ENCODE measurements at regions not wholly inside any gene's neighbourhood (a gene's known extent, or its start where the extent isn't known, plus 50 kb on each side); places are given as distances from the start of the nearest gene placed in this dataset.

DNA sequence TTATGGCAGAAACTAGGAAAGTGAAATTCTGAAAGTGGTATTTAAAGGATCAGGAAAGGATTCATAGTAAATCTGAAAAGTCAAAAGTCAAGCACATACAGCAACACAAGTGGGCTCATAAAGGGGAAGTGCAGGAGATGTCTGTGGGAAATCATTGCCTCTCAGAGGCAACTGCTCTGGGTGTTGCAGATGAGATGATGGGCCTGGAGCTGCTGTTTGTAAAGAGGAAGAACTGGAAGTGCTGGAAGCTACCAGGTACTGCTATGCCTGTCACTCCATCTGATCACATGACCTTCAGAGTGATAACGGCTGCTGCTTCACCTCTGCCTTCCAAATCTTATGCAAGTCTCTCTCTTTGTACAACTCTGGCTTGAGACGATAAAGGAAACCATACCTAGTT is 55.9 kb downstream of the ADRB2 start:
- no peak overlapping the region for H3K4me3 ChIP-seq (ENCODE audit: insufficient read depth, low read depth, low read length)
- no TSS peak for BruUV-seq (replicated peaks)
- dilution Hi-C loops (cut with HindIII; ENCODE audit: low sequenced_read_pairs, unreplicated experiment): no loop called here

More for the DNA sequence above, 55.9 kb downstream of the ADRB2 start:
- intact Hi-C loops (cut with micrococcal nuclease): no loop called here
- Histone ChIP-seq H4K8ac (ENCODE audit: low read depth in 2 of 2, low read length in 2 of 2) (no peak overlapping the region), H3K23ac (ENCODE audit: low read depth, low read length) (no peak overlapping the region), H3K27ac (ENCODE audit: insufficient read depth, low read length) (no peak overlapping the region), H2AFZ (replicated peaks; ENCODE audit: low read length, poor library complexity) (no peak overlapping the region), H3K9ac (ENCODE audit: low read depth, low read length) (no peak overlapping the region), H3K36me3 (ENCODE audit: control insufficient read depth, insufficient read depth, low read length) (no peaks in the 10 kb centered on the region), H3K4me1 (ENCODE audit: control insufficient read depth, insufficient read depth, low read length) (no peaks in the 10 kb centered on the region), H3K4me2 (ENCODE audit: low read depth, low read length) (no peak overlapping the region), H3K79me1 (ENCODE audit: low read depth in 1 of 2, low read length in 2 of 2) (no peaks in the 10 kb centered on the region), H3K9me1 (ENCODE audit: insufficient read depth, low read length) (no peaks in the 10 kb centered on the region), H3K27me3 (ENCODE audit: control insufficient read depth, insufficient read depth, low read length) (no peaks in the 10 kb centered on the region), H2BK20ac (ENCODE audit: low read depth, low read length) (no peak overlapping the region), H4K91ac (ENCODE audit: insufficient read depth, low read depth, low read length) (no peak overlapping the region), H2AK5ac (ENCODE audit: low read depth, low read length) (no peak overlapping the region), H3K9me3 (ENCODE audit: control insufficient read depth, insufficient read depth, low read length) (no peaks in the 10 kb centered on the region), H3K56ac (ENCODE audit: extremely low read depth, insufficient read depth, low read length) (no peak overlapping the region), H3K4ac (ENCODE audit: low read depth, low read length) (no peak overlapping the region), H2BK120ac (ENCODE audit: low read depth, low read length) (no peak overlapping the region), H2BK15ac (ENCODE audit: low read depth, low read length) (no peak overlapping the region), H4K20me1 (ENCODE audit: insufficient read depth, low read length) (no peaks in the 10 kb centered on the region), H4K5ac (ENCODE audit: low read depth, low read length) (no peak overlapping the region), H2AK9ac (replicated peaks; ENCODE audit: low read depth, low read length, poor library complexity) (no peak overlapping the region), H3K18ac (ENCODE audit: low read depth, low read length) (no peak overlapping the region), H3K14ac (replicated peaks; ENCODE audit: low read depth, low read length) (no peak overlapping the region), H2BK5ac (ENCODE audit: low read depth, low read length, poor library complexity, severe bottlenecking) (no peak overlapping the region)
- no peak for DNase-seq
- in situ Hi-C loops (cut with MboI; ENCODE audit: low sequenced_read_pairs): no loop called here
- no peak for TF ChIP-seq MXI1 (IDR thresholded peaks at IDR 0.05; ENCODE audit: borderline replicate concordance, low read depth, low read length)
- no peak for TF ChIP-seq BHLHE40 (IDR thresholded peaks at IDR 0.05; ENCODE audit: low read depth, low read length)
- TF ChIP-seq RFX5 (IDR thresholded peaks at IDR 0.05; ENCODE audit: low read depth, low read length): no peak
- no peak for TF ChIP-seq FOS (IDR thresholded peaks at IDR 0.05; ENCODE audit: low read depth, low read length)
- no peak for TF ChIP-seq NFE2L2 (IDR thresholded peaks at IDR 0.05; ENCODE audit: low read depth, low read length)
- TF ChIP-seq MAZ (IDR thresholded peaks at IDR 0.05; ENCODE audit: borderline replicate concordance, low read depth, low read length): no peak
- TF ChIP-seq POLR2A (IDR thresholded peaks at IDR 0.05; ENCODE audit: low read depth, low read length): no peak
- no peak for TF ChIP-seq RCOR1 (IDR thresholded peaks at IDR 0.05; ENCODE audit: insufficient replicate concordance, low read length)
- no peak for TF ChIP-seq CEBPB (IDR thresholded peaks at IDR 0.05; ENCODE audit: low read depth, low read length)
- TF ChIP-seq, protein P1, sequence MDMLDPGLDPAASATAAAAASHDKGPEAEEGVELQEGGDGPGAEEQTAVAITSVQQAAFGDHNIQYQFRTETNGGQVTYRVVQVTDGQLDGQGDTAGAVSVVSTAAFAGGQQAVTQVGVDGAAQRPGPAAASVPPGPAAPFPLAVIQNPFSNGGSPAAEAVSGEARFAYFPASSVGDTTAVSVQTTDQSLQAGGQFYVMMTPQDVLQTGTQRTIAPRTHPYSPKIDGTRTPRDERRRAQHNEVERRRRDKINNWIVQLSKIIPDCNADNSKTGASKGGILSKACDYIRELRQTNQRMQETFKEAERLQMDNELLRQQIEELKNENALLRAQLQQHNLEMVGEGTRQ (IDR thresholded peaks at IDR 0.05; ENCODE audit: low read depth, low read length): no peak
- no peak for TF ChIP-seq RAD21 (IDR thresholded peaks at IDR 0.05; ENCODE audit: low read length)
- TF ChIP-seq, protein P2, sequence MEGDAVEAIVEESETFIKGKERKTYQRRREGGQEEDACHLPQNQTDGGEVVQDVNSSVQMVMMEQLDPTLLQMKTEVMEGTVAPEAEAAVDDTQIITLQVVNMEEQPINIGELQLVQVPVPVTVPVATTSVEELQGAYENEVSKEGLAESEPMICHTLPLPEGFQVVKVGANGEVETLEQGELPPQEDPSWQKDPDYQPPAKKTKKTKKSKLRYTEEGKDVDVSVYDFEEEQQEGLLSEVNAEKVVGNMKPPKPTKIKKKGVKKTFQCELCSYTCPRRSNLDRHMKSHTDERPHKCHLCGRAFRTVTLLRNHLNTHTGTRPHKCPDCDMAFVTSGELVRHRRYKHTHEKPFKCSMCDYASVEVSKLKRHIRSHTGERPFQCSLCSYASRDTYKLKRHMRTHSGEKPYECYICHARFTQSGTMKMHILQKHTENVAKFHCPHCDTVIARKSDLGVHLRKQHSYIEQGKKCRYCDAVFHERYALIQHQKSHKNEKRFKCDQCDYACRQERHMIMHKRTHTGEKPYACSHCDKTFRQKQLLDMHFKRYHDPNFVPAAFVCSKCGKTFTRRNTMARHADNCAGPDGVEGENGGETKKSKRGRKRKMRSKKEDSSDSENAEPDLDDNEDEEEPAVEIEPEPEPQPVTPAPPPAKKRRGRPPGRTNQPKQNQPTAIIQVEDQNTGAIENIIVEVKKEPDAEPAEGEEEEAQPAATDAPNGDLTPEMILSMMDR (conservative IDR thresholded peaks at IDR 0.05; ENCODE audit: low read depth, low read length): no peak
- TF ChIP-seq, protein P3, sequence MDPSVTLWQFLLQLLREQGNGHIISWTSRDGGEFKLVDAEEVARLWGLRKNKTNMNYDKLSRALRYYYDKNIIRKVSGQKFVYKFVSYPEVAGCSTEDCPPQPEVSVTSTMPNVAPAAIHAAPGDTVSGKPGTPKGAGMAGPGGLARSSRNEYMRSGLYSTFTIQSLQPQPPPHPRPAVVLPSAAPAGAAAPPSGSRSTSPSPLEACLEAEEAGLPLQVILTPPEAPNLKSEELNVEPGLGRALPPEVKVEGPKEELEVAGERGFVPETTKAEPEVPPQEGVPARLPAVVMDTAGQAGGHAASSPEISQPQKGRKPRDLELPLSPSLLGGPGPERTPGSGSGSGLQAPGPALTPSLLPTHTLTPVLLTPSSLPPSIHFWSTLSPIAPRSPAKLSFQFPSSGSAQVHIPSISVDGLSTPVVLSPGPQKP (IDR thresholded peaks at IDR 0.05; ENCODE audit: borderline replicate concordance, low read depth, low read length): no peak
- TF ChIP-seq MAFK (IDR thresholded peaks at IDR 0.05; ENCODE audit: low read depth, low read length): no peak
- no peak for TF ChIP-seq CHD1 (IDR thresholded peaks at IDR 0.05; ENCODE audit: low read depth, low read length)
- TF ChIP-seq SMC3 (IDR thresholded peaks at IDR 0.05; ENCODE audit: low read depth, low read length): no peak
- ChIA-PET CTCF (interaction anchor here (1.3 kb wide), 1 partner anchor 232 kb away, joined by 3 read pairs; no protein-coding TSS in a partner anchor), POLR2A (ENCODE audit: unreplicated experiment) (no interaction called here)
- ATAC-seq (ENCODE audit: low read depth): no peak
- WGBS, 2 experiments (ENCODE audit: extremely low coverage in 2 of 2, insufficient read length in 1 of 2): no CpG with 5 or more reads among the region's 2 CpGs

Data from IMR-90 (cell line).